HepG2 (cell line): ENCODE measurements at regions not wholly inside any gene's neighbourhood (a gene's known extent, or its start where the extent isn't known, plus 50 kb on each side); places are given as distances from the start of the nearest gene placed in this dataset.

ENCODE experiments used
- ERF ChIP-seq: IDR thresholded peaks from 2 replicates; pipeline ENCODE4 v1.6.1; 2018; ENCODE audit warnings: missing biosample characterization, missing genetic modification reagents
- GATAD2A ChIP-seq: IDR thresholded peaks from 2 replicates; pipeline ENCODE4 v1.6.1; 2016
- IKZF5 ChIP-seq: IDR thresholded peaks from 2 replicates; pipeline ENCODE4 v1.6.1; 2018; ENCODE audit warnings: missing genetic modification reagents, mild to moderate bottlenecking, missing compliant biosample characterization
- IRF2 ChIP-seq: IDR thresholded peaks from 2 replicates; pipeline ENCODE4 v1.6.1; 2018; ENCODE audit warnings: missing genetic modification reagents, missing compliant biosample characterization
- JUND ChIP-seq: sonication (generic); formaldehyde crosslinking; IDR thresholded peaks from 2 replicates; pipeline ENCODE4 v1.8.0; 2022; ENCODE audit warnings: mild to moderate bottlenecking, missing genetic modification reagents
- NFIC ChIP-seq: IDR thresholded peaks from 2 replicates; pipeline ENCODE4 v1.6.1; 2012; ENCODE audit warnings: mild to moderate bottlenecking, low read length, inconsistent platforms
- NR1H2 ChIP-seq: sonication (generic); formaldehyde crosslinking; IDR thresholded peaks from 2 replicates; pipeline ENCODE4 v1.8.1; 2022; ENCODE audit warnings: low read depth, missing genetic modification reagents, borderline replicate concordance
- REXO4 ChIP-seq: sonication (generic); formaldehyde crosslinking; IDR thresholded peaks from 2 replicates; pipeline ENCODE4 v1.8.0; 2022; ENCODE audit warnings: missing genetic modification reagents, mild to moderate bottlenecking, borderline replicate concordance
- ZBTB42 ChIP-seq: sonication (generic); formaldehyde crosslinking; IDR thresholded peaks from 2 replicates; pipeline ENCODE4 v1.5.0; 2020; ENCODE audit warnings: mild to moderate bottlenecking, missing genetic modification reagents
- ZFP91 ChIP-seq: sonication (generic); formaldehyde crosslinking; IDR thresholded peaks from 2 replicates; pipeline ENCODE4 v1.9.0; 2022; ENCODE audit warnings: missing genetic modification reagents, mild to moderate bottlenecking, borderline replicate concordance
- ZFX ChIP-seq: sonication (generic); formaldehyde crosslinking; IDR thresholded peaks from 2 replicates; pipeline ENCODE4 v1.4.0; 2020; ENCODE audit warnings: mild to moderate bottlenecking, low read depth, missing genetic modification reagents, moderate library complexity
- ZNF331 ChIP-seq: sonication (generic); formaldehyde crosslinking; IDR thresholded peaks from 2 replicates; pipeline ENCODE4 v1.4.0; 2020; ENCODE audit warnings: missing genetic modification reagents
- ZNF589 ChIP-seq: sonication (generic); formaldehyde crosslinking; conservative IDR thresholded peaks from 2 replicates; pipeline ENCODE4 v1.8.0; 2022; ENCODE audit warnings: mild to moderate bottlenecking, moderate library complexity, missing genetic modification reagents
- ZNF7 ChIP-seq: IDR thresholded peaks from 2 replicates; pipeline ENCODE4 v1.6.1; 2016; ENCODE audit warnings: missing biosample characterization, missing genetic modification reagents
- ZNF703 ChIP-seq: sonication (generic); formaldehyde crosslinking; IDR thresholded peaks from 2 replicates; pipeline ENCODE4 v1.5.1; 2020; ENCODE audit warnings: missing genetic modification reagents, mild to moderate bottlenecking, moderate library complexity, borderline replicate concordance
- ZNF747 ChIP-seq: sonication (generic); formaldehyde crosslinking; IDR thresholded peaks from 2 replicates; pipeline ENCODE4 v1.8.1; 2023; ENCODE audit warnings: missing genetic modification reagents, mild to moderate bottlenecking, borderline replicate concordance
- ZSCAN9 ChIP-seq: IDR thresholded peaks from 2 replicates; pipeline ENCODE4 v1.6.1; 2016; ENCODE audit warnings: borderline replicate concordance
- TF ChIP-seq, protein P1 (sequence below): sonication (generic); formaldehyde crosslinking; IDR thresholded peaks from 2 replicates; pipeline ENCODE4 v1.4.0; 2020; ENCODE audit warnings: missing genetic modification reagents
- TF ChIP-seq, protein P2 (sequence below): sonication (generic); formaldehyde crosslinking; IDR thresholded peaks from 2 replicates; pipeline ENCODE4 v1.5.1; 2020; ENCODE audit warnings: missing genetic modification reagents, mild to moderate bottlenecking, borderline replicate concordance
- TF ChIP-seq, protein P3 (sequence below): IDR thresholded peaks from 2 replicates; pipeline ENCODE4 v1.4.0; 2020; ENCODE audit warnings: mild to moderate bottlenecking, missing genetic modification reagents

DNA sequence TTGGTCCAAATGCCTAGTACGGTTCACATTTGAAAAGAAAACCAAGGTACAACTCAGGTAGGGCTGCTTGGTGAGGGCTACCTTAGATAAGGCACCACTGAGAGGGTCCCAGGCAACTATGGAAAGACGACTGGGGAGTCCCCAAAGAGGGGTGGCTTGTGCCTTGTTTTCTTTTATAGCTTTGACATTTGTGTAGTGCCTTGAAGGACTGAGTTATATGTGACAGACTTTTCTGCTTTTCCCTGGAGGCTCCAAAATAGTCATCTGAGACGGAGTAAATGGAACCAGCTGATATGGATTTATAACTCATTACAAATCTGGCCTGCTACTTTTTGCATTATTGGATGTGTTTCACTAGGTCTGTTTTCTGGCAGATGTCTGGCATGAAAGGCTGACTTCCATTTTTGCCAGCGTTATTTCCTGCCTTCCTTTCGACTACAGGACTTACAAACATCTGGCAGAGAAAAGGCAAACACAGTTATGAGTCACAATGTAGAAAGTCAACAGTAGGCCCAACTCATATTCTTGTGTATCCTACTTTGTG lies 88.2 kb upstream of the IMMP2L start (continued):
- TF ChIP-seq REXO4 (CRISPR knock-in tag) (no peak), ZBTB42 (CRISPR knock-in tag) (peak; percentile 93), NFIC (peak; percentile 72; the same call in 1 of the 2 replicates), IRF2 (CRISPR knock-in tag) (0 out of 2 replicates have a peak, but pooled peaks have one; percentile 41), ZNF331 (peak; percentile 43; the same call in 1 of the 2 replicates), ZFP91 (CRISPR knock-in tag) (no peak), ZNF7 (no peak), NR1H2 (CRISPR knock-in tag) (no peak), ERF (0 out of 2 replicates have a peak, but pooled peaks have one; percentile 35), IKZF5 (CRISPR knock-in tag) (peak; percentile 40; the same call in 1 of the 2 replicates), JUND (CRISPR knock-in tag) (peak; percentile 82; the same call in 1 of the 2 replicates), ZFX (peak; percentile 32; the same call in 1 of the 2 replicates), GATAD2A (CRISPR knock-in tag) (peak; percentile 78), ZNF747 (no peak), ZSCAN9 (CRISPR knock-in tag) (0 out of 2 replicates have a peak, but pooled peaks have one; percentile 26), ZNF703 (CRISPR knock-in tag) (no peak), ZNF589 (CRISPR knock-in tag) (no peak)
- TF ChIP-seq, protein P1, sequence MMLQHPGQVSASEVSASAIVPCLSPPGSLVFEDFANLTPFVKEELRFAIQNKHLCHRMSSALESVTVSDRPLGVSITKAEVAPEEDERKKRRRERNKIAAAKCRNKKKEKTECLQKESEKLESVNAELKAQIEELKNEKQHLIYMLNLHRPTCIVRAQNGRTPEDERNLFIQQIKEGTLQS = peak; percentile 55; the same call in 1 of the 2 replicates
- TF ChIP-seq, protein P2, sequence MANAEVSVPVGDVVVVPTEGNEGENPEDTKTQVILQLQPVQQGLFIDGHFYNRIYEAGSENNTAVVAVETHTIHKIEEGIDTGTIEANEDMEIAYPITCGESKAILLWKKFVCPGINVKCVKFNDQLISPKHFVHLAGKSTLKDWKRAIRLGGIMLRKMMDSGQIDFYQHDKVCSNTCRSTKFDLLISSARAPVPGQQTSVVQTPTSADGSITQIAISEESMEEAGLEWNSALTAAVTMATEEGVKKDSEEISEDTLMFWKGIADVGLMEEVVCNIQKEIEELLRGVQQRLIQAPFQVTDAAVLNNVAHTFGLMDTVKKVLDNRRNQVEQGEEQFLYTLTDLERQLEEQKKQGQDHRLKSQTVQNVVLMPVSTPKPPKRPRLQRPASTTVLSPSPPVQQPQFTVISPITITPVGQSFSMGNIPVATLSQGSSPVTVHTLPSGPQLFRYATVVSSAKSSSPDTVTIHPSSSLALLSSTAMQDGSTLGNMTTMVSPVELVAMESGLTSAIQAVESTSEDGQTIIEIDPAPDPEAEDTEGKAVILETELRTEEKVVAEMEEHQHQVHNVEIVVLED (CRISPR knock-in tag) = no peak
- TF ChIP-seq, protein P3, sequence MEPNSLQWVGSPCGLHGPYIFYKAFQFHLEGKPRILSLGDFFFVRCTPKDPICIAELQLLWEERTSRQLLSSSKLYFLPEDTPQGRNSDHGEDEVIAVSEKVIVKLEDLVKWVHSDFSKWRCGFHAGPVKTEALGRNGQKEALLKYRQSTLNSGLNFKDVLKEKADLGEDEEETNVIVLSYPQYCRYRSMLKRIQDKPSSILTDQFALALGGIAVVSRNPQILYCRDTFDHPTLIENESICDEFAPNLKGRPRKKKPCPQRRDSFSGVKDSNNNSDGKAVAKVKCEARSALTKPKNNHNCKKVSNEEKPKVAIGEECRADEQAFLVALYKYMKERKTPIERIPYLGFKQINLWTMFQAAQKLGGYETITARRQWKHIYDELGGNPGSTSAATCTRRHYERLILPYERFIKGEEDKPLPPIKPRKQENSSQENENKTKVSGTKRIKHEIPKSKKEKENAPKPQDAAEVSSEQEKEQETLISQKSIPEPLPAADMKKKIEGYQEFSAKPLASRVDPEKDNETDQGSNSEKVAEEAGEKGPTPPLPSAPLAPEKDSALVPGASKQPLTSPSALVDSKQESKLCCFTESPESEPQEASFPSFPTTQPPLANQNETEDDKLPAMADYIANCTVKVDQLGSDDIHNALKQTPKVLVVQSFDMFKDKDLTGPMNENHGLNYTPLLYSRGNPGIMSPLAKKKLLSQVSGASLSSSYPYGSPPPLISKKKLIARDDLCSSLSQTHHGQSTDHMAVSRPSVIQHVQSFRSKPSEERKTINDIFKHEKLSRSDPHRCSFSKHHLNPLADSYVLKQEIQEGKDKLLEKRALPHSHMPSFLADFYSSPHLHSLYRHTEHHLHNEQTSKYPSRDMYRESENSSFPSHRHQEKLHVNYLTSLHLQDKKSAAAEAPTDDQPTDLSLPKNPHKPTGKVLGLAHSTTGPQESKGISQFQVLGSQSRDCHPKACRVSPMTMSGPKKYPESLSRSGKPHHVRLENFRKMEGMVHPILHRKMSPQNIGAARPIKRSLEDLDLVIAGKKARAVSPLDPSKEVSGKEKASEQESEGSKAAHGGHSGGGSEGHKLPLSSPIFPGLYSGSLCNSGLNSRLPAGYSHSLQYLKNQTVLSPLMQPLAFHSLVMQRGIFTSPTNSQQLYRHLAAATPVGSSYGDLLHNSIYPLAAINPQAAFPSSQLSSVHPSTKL = peak; percentile 86
